CD14-positive monocyte (primary cell): ENCODE measurements at regions not wholly inside any gene's neighbourhood (a gene's known extent, or its start where the extent isn't known, plus 50 kb on each side); places are given as distances from the start of the nearest gene placed in this dataset.

ENCODE experiments used
- DNase-seq, 3 donors: peaks; one replicate each; pipeline ENCODE4 v3.0.0-alpha.2; 2011 to 2022
- H2AFZ ChIP-seq: 2 replicates; pipeline ENCODE4 v1.6.0; 2012; ENCODE audit warnings: mild to moderate bottlenecking, low read depth, low read length, inconsistent platforms; ENCODE audit not compliant: insufficient read depth, poor library complexity, severe bottlenecking
- H3K27ac ChIP-seq, 2 donors: 1 replicate in 1 of 2; 2 replicates in 1 of 2; pipeline ENCODE4 v1.5.1; 2012 to 2013; ENCODE audit warnings: low read length in 2 of 2, control low read depth in 1 of 2, inconsistent platforms in 1 of 2, low read depth in 1 of 2, mild to moderate bottlenecking in 1 of 2
- H3K27me3 ChIP-seq, 2 donors: one replicate each; pipeline versions ENCODE4 v1.6.0 to v1.6.1; 2011 to 2013; ENCODE audit warnings: low read length in 2 of 2; ENCODE audit not compliant: control insufficient read depth in 2 of 2, insufficient read depth in 2 of 2
- H3K36me3 ChIP-seq, 2 donors: replicated peaks in 1 of 2; 1 replicate in 1 of 2; 2 replicates in 1 of 2; pipeline versions ENCODE4 v1.5.1 to v1.6.1; 2012 to 2013; ENCODE audit warnings: low read length in 2 of 2, control low read depth in 1 of 2, inconsistent platforms in 1 of 2, mild to moderate bottlenecking in 1 of 2; ENCODE audit not compliant: insufficient read depth in 2 of 2, control insufficient read depth in 1 of 2
- H3K4me1 ChIP-seq, 2 donors: 1 replicate in 1 of 2; 2 replicates in 1 of 2; pipeline versions ENCODE4 v1.5.1 to v1.6.1; 2012 to 2013; ENCODE audit warnings: low read length in 2 of 2, control low read depth in 1 of 2, inconsistent platforms in 1 of 2, mild to moderate bottlenecking in 1 of 2, moderate library complexity in 1 of 2; ENCODE audit not compliant: insufficient read depth in 2 of 2, control insufficient read depth in 1 of 2
- H3K4me2 ChIP-seq: replicated peaks from 2 replicates; pipeline ENCODE3; 2012; ENCODE audit warnings: low read length, moderate library complexity, mild to moderate bottlenecking; ENCODE audit not compliant: poor library complexity, severe bottlenecking; ENCODE audit errors: extremely low read depth
- H3K4me3 ChIP-seq, 3 experiments: fragments of 200-600 bp in 1 of 3; sonication (generic) in 1 of 3; replicated peaks in 1 of 3; 1 replicate in 2 of 3; 2 replicates in 1 of 3; pipeline ENCODE4 v1.5.1; 2011 to 2013; ENCODE audit warnings: low read length in 3 of 3, mild to moderate bottlenecking in 3 of 3, control low read depth in 2 of 3, low read depth in 2 of 3, inconsistent platforms in 1 of 3, moderate library complexity in 1 of 3
- H3K79me2 ChIP-seq: 2 replicates; pipeline ENCODE4 v1.6.0; 2012; ENCODE audit warnings: mild to moderate bottlenecking, control low read depth, inconsistent platforms, low read length, moderate library complexity; ENCODE audit not compliant: insufficient read depth
- H3K9ac ChIP-seq: 2 replicates; pipeline ENCODE4 v1.6.0; 2017; ENCODE audit warnings: low read length, mild to moderate bottlenecking; ENCODE audit not compliant: insufficient read depth, poor library complexity, severe bottlenecking
- H3K9me3 ChIP-seq, 2 donors: replicated peaks in 1 of 2; 1 replicate in 1 of 2; 2 replicates in 1 of 2; pipeline versions ENCODE4 v1.5.1 to v1.6.1; 2012 to 2013; ENCODE audit warnings: low read length in 2 of 2, control low read depth in 1 of 2; ENCODE audit not compliant: control insufficient read depth in 1 of 2, insufficient read depth in 1 of 2
- H4K20me1 ChIP-seq: 2 replicates; pipeline ENCODE4 v1.6.0; 2012; ENCODE audit warnings: mild to moderate bottlenecking, low read length, control low read depth, moderate library complexity; ENCODE audit not compliant: insufficient read depth
- H3K27ac Mint-ChIP-seq, 7 donors: one replicate each; pipeline ENCODE4 v1.8.0; 2020; ENCODE audit warnings: mild to moderate bottlenecking in 7 of 7, mixed read lengths in 7 of 7, moderate library complexity in 6 of 7, inconsistent platforms in 2 of 7
- H3K27me3 Mint-ChIP-seq, 3 donors: one replicate each; pipeline ENCODE4 v1.8.0; 2021 to 2022; ENCODE audit warnings: low read depth in 3 of 3, mild to moderate bottlenecking in 3 of 3, mixed read lengths in 3 of 3, moderate library complexity in 3 of 3, inconsistent platforms in 1 of 3
- H3K36me3 Mint-ChIP-seq, 2 donors: one replicate each; pipeline ENCODE4 v1.8.0; 2020; ENCODE audit warnings: mixed read lengths in 2 of 2, inconsistent platforms in 1 of 2, mild to moderate bottlenecking in 1 of 2
- H3K4me1 Mint-ChIP-seq: one replicate; pipeline ENCODE4 v1.8.0; 2020; ENCODE audit warnings: mild to moderate bottlenecking, mixed read lengths
- H3K4me3 Mint-ChIP-seq, 2 donors: one replicate each; pipeline ENCODE4 v1.8.0; 2020; ENCODE audit warnings: mild to moderate bottlenecking in 2 of 2, mixed read lengths in 2 of 2, moderate library complexity in 1 of 2
- H3K9me3 Mint-ChIP-seq, 7 donors: one replicate each; pipeline ENCODE4 v1.8.0; 2020 to 2022; ENCODE audit warnings: mixed read lengths in 7 of 7, mild to moderate bottlenecking in 6 of 7, moderate library complexity in 6 of 7, inconsistent platforms in 2 of 7
- CTCF ChIP-seq: fragments of 200-600 bp; IDR thresholded peaks from one replicate; pipeline ENCODE4 v1.8.0; 2022; ENCODE audit warnings: antibody characterized with exemption, mild to moderate bottlenecking
- WGBS: methylation state at CpG from one replicate; pipeline ENCODE4 v1.1.5; 2013; ENCODE audit warnings: missing lambda C conversion rate; ENCODE audit not compliant: insufficient coverage; 5-methylcytosine and 5-hydroxymethylcytosine counted together
- intact Hi-C, 2 donors: fragments of 100-400 bp; cut with micrococcal nuclease; formaldehyde crosslinking; loops; one replicate each; pipeline versions ENCODE4 v1.15.0 to v1.15.1; 2023

GRCh38 chr12:68422159-68422558 lies 90.0 kb upstream of the MDM1 start:
- Mint-ChIP-seq H3K27me3 (no peaks in the 10 kb centered on the region), H3K9me3 (peaks cover 0 to 5% (median 0%) of the 10 kb centered on the region in 7 donors), H3K4me1 (peaks cover 11% of the 10 kb centered on the region), H3K36me3 (peaks cover 2 to 4% of the 10 kb centered on the region in 2 donors), H3K27ac (no peak overlapping the region), H3K4me3 (no peak overlapping the region)
- Histone ChIP-seq H2AFZ (no peak overlapping the region), H3K27me3 (no peaks in the 10 kb centered on the region), H3K36me3 (no peaks in the 10 kb centered on the region), H3K9me3 (no peaks in the 10 kb centered on the region), H3K9ac (no peak overlapping the region), H3K4me2 (no peak overlapping the region), H3K27ac (no peak overlapping the region), H4K20me1 (no peaks in the 10 kb centered on the region), H3K4me1 (peaks cover 7 to 11% of the 10 kb centered on the region in 2 donors), H3K4me3 (no peak overlapping the region), H3K79me2 (no peaks in the 10 kb centered on the region)
- intact Hi-C loops, result no loop called here
- no peak for TF ChIP-seq CTCF
- 93% methylated on average over 2 of the region's 3 CpGs for WGBS
- DNase-seq, result no peak

DNA sequence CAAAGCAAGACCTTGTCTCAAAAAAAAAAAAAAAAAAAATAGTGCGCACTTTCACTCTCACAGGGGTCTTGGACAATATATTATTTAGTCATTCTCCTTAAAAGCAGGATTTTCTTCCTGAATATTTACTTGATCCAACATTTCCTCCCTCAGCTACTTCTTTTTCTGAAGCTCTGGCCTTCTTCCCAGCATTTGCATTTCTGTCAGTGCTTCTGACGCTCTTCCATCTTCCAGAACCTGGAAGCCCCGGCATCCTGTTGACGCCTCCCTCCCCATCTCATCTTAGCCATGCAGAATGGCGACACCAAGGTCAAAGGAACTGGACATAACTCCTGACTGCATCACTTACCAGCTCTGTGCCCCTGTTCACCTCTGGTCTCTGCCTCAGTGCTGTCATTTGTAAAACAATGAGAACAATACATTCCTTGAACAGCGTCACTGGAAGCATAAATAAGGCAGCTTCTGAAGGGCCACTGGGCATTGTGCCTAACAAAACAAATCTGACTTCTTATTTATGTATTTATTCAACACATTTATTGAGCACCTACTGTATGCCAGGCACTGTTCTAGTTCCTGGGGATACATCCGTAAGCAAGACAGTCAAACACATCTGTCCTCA lies 90.9 kb upstream of the MDM1 start:
- H3K27me3 ChIP-seq, result no peaks in the 10 kb centered on the region
- no peaks in the 10 kb centered on the region for H4K20me1 ChIP-seq
- whole genome bisulfite sequencing, result 94% methylated on average over 5 of the region's 7 CpGs
- no peak overlapping the region for H3K4me3 ChIP-seq
- no peaks in the 10 kb centered on the region for H3K36me3 ChIP-seq
- no peak for TF ChIP-seq CTCF
- H3K4me3 Mint-ChIP-seq, result no peak overlapping the region
- peaks cover 0 to 4% of the 10 kb centered on the region in 2 donors for H3K36me3 Mint-ChIP-seq
- no peak for DNase-seq
- no peak overlapping the region for H3K9ac ChIP-seq
- H3K4me1 ChIP-seq, result peaks cover 0 to 3% of the 10 kb centered on the region in 2 donors
- H3K79me2 ChIP-seq, result no peaks in the 10 kb centered on the region
- no peak overlapping the region for H3K27ac ChIP-seq
- H3K9me3 ChIP-seq, result no peaks in the 10 kb centered on the region
- H3K4me1 Mint-ChIP-seq, result peaks cover 2% of the 10 kb centered on the region
- no peak overlapping the region for H2AFZ ChIP-seq
- intact Hi-C loops, result no loop called here
- no peak overlapping the region for H3K4me2 ChIP-seq
- no peaks in the 10 kb centered on the region for H3K27me3 Mint-ChIP-seq
- H3K27ac Mint-ChIP-seq, result peak overlapping the region in 2 of 7 donors; percentile 17 to 18
- peaks cover 0 to 5% (median 0%) of the 10 kb centered on the region in 7 donors for H3K9me3 Mint-ChIP-seq
